Activated B cell treated with CpG ODN at 0.5 μM for 24 hours (primary cell): ENCODE measurements at regions not wholly inside any gene's neighbourhood (a gene's known extent, or its start where the extent isn't known, plus 50 kb on each side); places are given as distances from the start of the nearest gene placed in this dataset.

Source experiments
- ATAC-seq: fragments of 200-7000 bp; cut with Tn5 transposase; one replicate; pipeline ENCODE4 v1.10.0; 2021; ENCODE audit warnings: low read depth, mild to moderate bottlenecking, moderate library complexity
- CTCF ChIA-PET: fragments of 350-600 bp; sonication (Branson Sonifier 250); formaldehyde crosslinking; loops from one replicate; lab custom pipeline; 2021; ENCODE audit warnings: antibody characterized with exemption; lab: Charles Lee
- POLR2A ChIA-PET: fragments of 350-600 bp; sonication (Branson Sonifier 250); formaldehyde crosslinking; loops from one replicate; lab custom pipeline; 2021; ENCODE audit warnings: antibody characterized with exemption; lab: Charles Lee
- DNase-seq: peaks from one replicate; pipeline ENCODE4 v3.0.0; 2022
- H3K27ac Mint-ChIP-seq: one replicate; pipeline ENCODE4 v1.8.0; 2020; ENCODE audit warnings: mixed read lengths
- H3K27me3 Mint-ChIP-seq: one replicate; pipeline ENCODE4 v1.8.0; 2021; ENCODE audit warnings: mixed read lengths
- H3K36me3 Mint-ChIP-seq: one replicate; pipeline ENCODE4 v1.8.0; 2021; ENCODE audit warnings: low read depth, mixed read lengths
- H3K4me1 Mint-ChIP-seq: one replicate; pipeline ENCODE4 v1.8.0; 2021; ENCODE audit warnings: mixed read lengths
- H3K4me3 Mint-ChIP-seq: one replicate; pipeline ENCODE4 v1.8.0; 2020; ENCODE audit warnings: mild to moderate bottlenecking, mixed read lengths
- H3K9me3 Mint-ChIP-seq: one replicate; pipeline ENCODE4 v1.8.0; 2020; ENCODE audit warnings: mixed read lengths
- CTCF ChIP-seq: fragments of 200-600 bp; IDR thresholded peaks from one replicate; pipeline ENCODE4 v1.8.0; 2022; ENCODE audit warnings: antibody characterized with exemption, mild to moderate bottlenecking
- intact Hi-C: fragments of 100-400 bp; cut with micrococcal nuclease; formaldehyde crosslinking; loops from one replicate; pipeline ENCODE4 v1.15.1; 2024

- intact Hi-C loops, result no loop called here
- no peak for TF ChIP-seq CTCF
- Mint-ChIP-seq H3K36me3 (no peaks in the 10 kb centered on the region), H3K27me3 (no peaks in the 10 kb centered on the region), H3K4me1 (no peaks in the 10 kb centered on the region), H3K9me3 (no peaks in the 10 kb centered on the region), H3K4me3 (no peak overlapping the region), H3K27ac (no peak overlapping the region)
- ChIA-PET POLR2A (no interaction called here), CTCF (no interaction called here)
- DNase-seq (no peak), ATAC-seq (no peak)
Observed at GRCh38 chr1:208885650-208886049, 641.5 kb upstream of the PLXNA2 start.

GRCh38 chr1:208888376-208888775 is 644.2 kb upstream of the PLXNA2 start:
- no peak for TF ChIP-seq CTCF
- Mint-ChIP-seq H3K27me3 (no peaks in the 10 kb centered on the region), H3K36me3 (no peaks in the 10 kb centered on the region), H3K4me3 (no peak overlapping the region), H3K4me1 (no peaks in the 10 kb centered on the region), H3K27ac (no peak overlapping the region), H3K9me3 (no peaks in the 10 kb centered on the region)
- ChIA-PET POLR2A (no interaction called here), CTCF (no interaction called here)
- DNase-seq, result no peak
- no peak for ATAC-seq
- intact Hi-C loops, result no loop called here

- no peaks in the 10 kb centered on the region for H3K27me3 Mint-ChIP-seq
- TF ChIP-seq CTCF, result no peak
- intact Hi-C loops, result no loop called here
- no peaks in the 10 kb centered on the region for H3K4me1 Mint-ChIP-seq
- no peak for ATAC-seq
- no peak for DNase-seq
- CTCF ChIA-PET, result no interaction called here
- no peaks in the 10 kb centered on the region for H3K36me3 Mint-ChIP-seq
- no peak overlapping the region for H3K27ac Mint-ChIP-seq
- no peak overlapping the region for H3K4me3 Mint-ChIP-seq
- POLR2A ChIA-PET, result no interaction called here
- peaks cover 1% of the 10 kb centered on the region for H3K9me3 Mint-ChIP-seq
Observed at GRCh38 chr1:208892147-208892546, 648.0 kb upstream of the PLXNA2 start.

GRCh38 chr1:208893251-208893650 is 649.1 kb upstream of the PLXNA2 start:
- POLR2A ChIA-PET, result no interaction called here
- H3K36me3 Mint-ChIP-seq, result no peaks in the 10 kb centered on the region
- intact Hi-C loops, result no loop called here

GRCh38 chr1:208895181-208895580 is 651.0 kb upstream of the PLXNA2 start:
- DNase-seq (no peak), ATAC-seq (no peak)
- Mint-ChIP-seq H3K4me3 (no peak overlapping the region), H3K36me3 (no peaks in the 10 kb centered on the region), H3K27me3 (no peaks in the 10 kb centered on the region), H3K27ac (no peak overlapping the region), H3K4me1 (no peaks in the 10 kb centered on the region), H3K9me3 (peaks cover 2% of the 10 kb centered on the region)
- TF ChIP-seq CTCF, result no peak
- ChIA-PET CTCF (no interaction called here), POLR2A (no interaction called here)
- intact Hi-C loops, result no loop called here

More at GRCh38 chr1:208893251-208893650, 649.1 kb upstream of the PLXNA2 start:
- Mint-ChIP-seq H3K27me3 (no peaks in the 10 kb centered on the region), H3K27ac (no peak overlapping the region), H3K4me3 (no peak overlapping the region), H3K9me3 (peaks cover 2% of the 10 kb centered on the region), H3K4me1 (no peaks in the 10 kb centered on the region)
- CTCF ChIA-PET, result no interaction called here
- ATAC-seq (no peak), DNase-seq (no peak)
- TF ChIP-seq CTCF, result no peak
